DMS 273 treated with DMSO at 0.1 percent for 48 hours (cell line): ENCODE measurements at regions not wholly inside any gene's neighbourhood (a gene's known extent, or its start where the extent isn't known, plus 50 kb on each side); places are given as distances from the start of the nearest gene placed in this dataset.
"Not testable (repeated sequence)": the region's sequence is repeated elsewhere in the genome, so short reads cannot be mapped to it uniquely, and the experiment has no call there.

Experiments used
- DNase-seq: peaks from one replicate; lab custom pipeline; 2025; lab: John Stamatoyannopoulos, UW

- no peak for DNase-seq
Observed at GRCh38 chr12:24668563-24668962, 280.3 kb downstream of the BCAT1 start.

GRCh38 chr12:24664161-24664880, 284.6 kb downstream of the BCAT1 start:
- no peak for DNase-seq

GRCh38 chr12:24661657-24662096, 287.2 kb downstream of the BCAT1 start:
- DNase-seq: no peak

- no peak for DNase-seq
Observed at GRCh38 chr12:24659016-24659415, 289.9 kb downstream of the BCAT1 start.

- not testable (repeated sequence) for DNase-seq
Observed at GRCh38 chr12:24654344-24654743, 294.6 kb downstream of the BCAT1 start.

- no peak for DNase-seq
Observed at GRCh38 chr12:24649634-24650033, 299.3 kb downstream of the BCAT1 start.

GRCh38 chr12:24649209-24649608, 299.7 kb downstream of the BCAT1 start:
- no peak for DNase-seq

GRCh38 chr12:24645254-24645653, 303.6 kb downstream of the BCAT1 start:
- no peak for DNase-seq

- no peak for DNase-seq
Observed at GRCh38 chr12:24643120-24644119, 305.5 kb downstream of the BCAT1 start.

GRCh38 chr12:24639641-24640040, 309.3 kb downstream of the BCAT1 start:
- DNase-seq: no peak

GRCh38 chr12:24632466-24632865, 316.4 kb downstream of the BCAT1 start:
- no peak for DNase-seq

GRCh38 chr12:24631676-24632426, 317.1 kb downstream of the BCAT1 start:
- no peak for DNase-seq

- DNase-seq: no peak
Observed at GRCh38 chr12:24630856-24631255, 318.0 kb downstream of the BCAT1 start.

GRCh38 chr12:24630446-24630845, 318.5 kb downstream of the BCAT1 start:
- no peak for DNase-seq

- no peak for DNase-seq
Observed at GRCh38 chr12:24625103-24625502, 323.8 kb downstream of the BCAT1 start.

GRCh38 chr12:24619954-24620353, 328.9 kb downstream of the BCAT1 start:
- not testable (repeated sequence) for DNase-seq

- DNase-seq: no peak
Observed at GRCh38 chr12:24617471-24617870, 331.4 kb downstream of the BCAT1 start.

GRCh38 chr12:24615967-24616411, 332.9 kb downstream of the BCAT1 start:
- no peak for DNase-seq

- DNase-seq: no peak
Observed at GRCh38 chr12:24608637-24609285, 340.1 kb downstream of the BCAT1 start.

- DNase-seq: no peak
Observed at GRCh38 chr12:24608108-24608507, 340.8 kb downstream of the BCAT1 start.

- DNase-seq: no peak
Observed at GRCh38 chr12:24605916-24606315, 343.0 kb downstream of the BCAT1 start.

- no peak for DNase-seq
Observed at GRCh38 chr12:24605466-24605865, 343.4 kb downstream of the BCAT1 start.
